Retinal pigment epithelial cell (primary cell): ENCODE measurements at regions not wholly inside any gene's neighbourhood (a gene's known extent, or its start where the extent isn't known, plus 50 kb on each side); places are given as distances from the start of the nearest gene placed in this dataset.
"Not testable (repeated sequence)": the region's sequence is repeated elsewhere in the genome, so short reads cannot be mapped to it uniquely, and the experiment has no call there.

Experiments
- DNase-seq: peaks from one replicate; pipeline ENCODE4 v3.0.0-alpha.2; 2010; ENCODE audit warnings: low read depth
- H3K4me3 ChIP-seq: 2 replicates; pipeline ENCODE4 v1.5.1; 2011; ENCODE audit warnings: mild to moderate bottlenecking, low read length, control low read depth, moderate library complexity
- CTCF ChIP-seq: conservative IDR thresholded peaks from 2 replicates; pipeline ENCODE4 v1.5.1; 2011; ENCODE audit warnings: low read depth, low read length, control low read depth, inconsistent platforms

- no peak for TF ChIP-seq CTCF
- no peak overlapping the region for H3K4me3 ChIP-seq
- no peak for DNase-seq
These were observed 86.3 kb downstream of the NUS1 start for GRCh38 chr6:117761610-117762009.

- H3K4me3 ChIP-seq, result no peak overlapping the region
- DNase-seq, result no peak
- TF ChIP-seq CTCF, result no peak
These were observed 96.1 kb downstream of the NUS1 start for GRCh38 chr6:117771403-117771802.

DNA sequence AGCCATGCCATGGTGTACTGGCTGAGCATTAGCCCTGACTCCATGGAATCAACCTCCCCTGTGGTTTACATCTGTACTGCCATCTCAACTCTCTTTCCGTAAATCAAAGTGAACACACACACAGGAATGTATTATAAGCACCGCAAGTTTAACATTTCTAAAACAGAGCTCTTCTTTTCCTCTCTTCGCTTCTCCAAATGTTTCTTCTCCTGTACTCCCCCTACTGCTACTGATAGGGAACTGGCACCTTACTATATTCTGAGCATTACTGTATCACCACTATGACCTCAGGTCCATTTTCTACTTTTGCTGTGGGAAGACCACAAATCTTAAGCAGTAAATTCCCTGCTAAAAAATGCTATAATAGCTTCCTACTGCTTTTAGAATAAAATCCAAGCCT is 101.2 kb downstream of the NUS1 start:
- DNase-seq, result no peak
- no peak overlapping the region for H3K4me3 ChIP-seq
- no peak for TF ChIP-seq CTCF

GRCh38 chr6:117781550-117781949 is 106.3 kb downstream of the NUS1 start:
- no peak for DNase-seq
- TF ChIP-seq CTCF, result no peak
- no peak overlapping the region for H3K4me3 ChIP-seq

DNA sequence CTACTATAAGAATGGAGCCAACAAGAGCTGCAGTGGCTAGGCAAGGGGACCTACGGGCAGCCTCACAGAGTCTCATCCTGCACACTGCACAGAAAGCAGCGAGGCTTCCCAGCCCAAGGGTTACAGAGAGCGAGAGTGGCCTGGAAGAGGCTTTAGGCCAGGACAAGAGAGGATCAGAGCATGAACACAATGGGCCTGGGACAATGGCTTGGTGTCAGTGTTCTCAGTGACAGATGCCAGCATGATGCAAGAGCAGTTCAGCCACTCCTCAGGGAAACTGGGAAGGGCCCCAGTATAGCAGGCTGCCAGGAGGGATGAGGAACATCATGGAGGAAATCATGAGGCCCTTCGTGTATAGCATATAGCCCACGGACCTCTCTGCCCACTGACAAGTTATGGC is 108.0 kb downstream of the NUS1 start:
- no peak overlapping the region for H3K4me3 ChIP-seq
- no peak for TF ChIP-seq CTCF
- DNase-seq, result no peak

DNA sequence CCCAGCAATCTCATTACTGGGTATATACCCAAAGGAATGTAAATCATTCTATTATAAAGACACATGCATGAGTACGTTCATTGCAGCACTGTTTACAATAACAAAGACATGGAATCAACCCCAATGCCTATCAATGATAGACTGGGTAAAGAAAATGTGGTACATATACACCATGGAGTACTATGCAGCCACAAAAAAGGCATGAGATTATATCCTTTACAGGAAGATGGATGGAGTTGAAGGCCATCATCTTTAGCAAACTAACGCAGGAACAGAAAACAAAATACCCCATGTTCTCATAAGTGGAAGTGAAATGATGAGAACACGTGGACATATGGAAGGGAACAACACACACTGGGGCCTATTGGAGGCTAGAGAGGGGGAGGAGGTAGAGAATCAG is 115.7 kb downstream of the NUS1 start:
- DNase-seq, result no peak
- no peak for TF ChIP-seq CTCF
- H3K4me3 ChIP-seq, result no peak overlapping the region

- no peak for TF ChIP-seq CTCF
- no peak overlapping the region for H3K4me3 ChIP-seq
- DNase-seq, result no peak
These were observed 111.8 kb upstream of the SLC35F1 start for GRCh38 chr6:117795234-117795633.

DNA sequence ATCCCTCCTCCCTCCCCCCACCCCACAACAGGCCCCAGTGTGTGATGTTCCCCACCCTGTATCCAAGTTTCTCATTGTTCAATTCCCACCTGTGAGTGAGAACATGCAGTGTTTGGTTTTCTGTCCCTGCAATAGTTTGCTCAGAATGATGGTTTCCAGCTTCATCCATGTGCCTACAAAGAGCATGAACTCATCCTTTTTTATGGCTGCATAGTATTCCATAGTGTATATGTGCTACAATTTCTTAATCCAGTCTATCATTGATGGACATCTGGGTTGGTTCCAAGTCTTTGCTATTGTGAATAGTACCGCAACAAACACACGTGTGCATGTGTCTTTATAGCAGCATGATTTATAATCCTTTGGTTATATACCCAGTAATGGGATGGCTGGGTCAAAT is 108.2 kb upstream of the SLC35F1 start:
- H3K4me3 ChIP-seq, DNase-seq: not testable (repeated sequence)
